OCI-LY3 (cell line): ENCODE measurements at regions not wholly inside any gene's neighbourhood (a gene's known extent, or its start where the extent isn't known, plus 50 kb on each side); places are given as distances from the start of the nearest gene placed in this dataset.
"Not testable (repeated sequence)": the region's sequence is repeated elsewhere in the genome, so short reads cannot be mapped to it uniquely, and the experiment has no call there.

ENCODE experiments used
- H2AFZ ChIP-seq: fragments of 200-600, 300-600 bp; shearing (Covaris generic); 2 replicates; pipeline ENCODE4 v1.6.0; 2014; ENCODE audit warnings: antibody characterized with exemption, low read depth, low read length
- H3K27ac ChIP-seq: fragments of 200-600, 300-600 bp; sonication (generic); 2 replicates; pipeline ENCODE4 v1.5.1; 2014; ENCODE audit warnings: mild to moderate bottlenecking, low read length, moderate library complexity, mixed read lengths
- H3K27me3 ChIP-seq: fragments of 200-600, 300-600 bp; sonication (generic); 2 replicates; pipeline ENCODE4 v1.6.1; 2014; ENCODE audit warnings: low read depth, low read length, mixed read lengths
- H3K36me3 ChIP-seq: fragments of 200-600, 300-600 bp; sonication (generic); replicated peaks from 2 replicates; pipeline ENCODE3; 2014; ENCODE audit warnings: low read depth, low read length, mixed read lengths
- H3K4me1 ChIP-seq: fragments of 300-600, 200-600 bp; sonication (generic); 2 replicates; pipeline ENCODE4 v1.6.1; 2014; ENCODE audit warnings: low read length, mixed read lengths
- H3K4me2 ChIP-seq: fragments of 200-600, 300-600 bp; sonication (generic); 2 replicates; pipeline ENCODE4 v1.6.1; 2014; ENCODE audit warnings: low read length, mixed read lengths
- H3K4me3 ChIP-seq: fragments of 300-600, 200-600 bp; sonication (generic); 2 replicates; pipeline ENCODE4 v1.5.1; 2014; ENCODE audit warnings: antibody characterized with exemption, mild to moderate bottlenecking, low read length, moderate library complexity
- H3K79me2 ChIP-seq: fragments of 300-600, 200-600 bp; shearing (Covaris generic); 2 replicates; pipeline ENCODE4 v1.6.1; 2014; ENCODE audit warnings: mild to moderate bottlenecking, low read length, mixed read lengths
- H3K9ac ChIP-seq: fragments of 300-600, 200-600 bp; shearing (Covaris generic); 2 replicates; pipeline ENCODE4 v1.6.0; 2014; ENCODE audit warnings: mild to moderate bottlenecking, low read length, moderate library complexity
- H3K9me3 ChIP-seq: fragments of 200-600, 300-600 bp; shearing (Covaris generic); 2 replicates; pipeline ENCODE4 v1.6.1; 2014; ENCODE audit warnings: low read length, mixed read lengths; ENCODE audit not compliant: insufficient read depth
- H4K20me1 ChIP-seq: fragments of 200-600, 300-600 bp; sonication (generic); 2 replicates; pipeline ENCODE4 v1.6.1; 2016; ENCODE audit warnings: low read length, mixed read lengths; ENCODE audit not compliant: insufficient read depth

GRCh38 chr11:49282125-49282524 lies 73.7 kb upstream of the FOLH1 start:
- H3K9me3 ChIP-seq, H3K27me3 ChIP-seq, H3K4me1 ChIP-seq, H3K4me2 ChIP-seq, H4K20me1 ChIP-seq, H3K27ac ChIP-seq, H3K9ac ChIP-seq, H3K79me2 ChIP-seq, H3K36me3 ChIP-seq, H3K4me3 ChIP-seq, H2AFZ ChIP-seq: not testable (repeated sequence)

- not testable (repeated sequence) for H3K4me1 ChIP-seq, H3K27me3 ChIP-seq, H3K79me2 ChIP-seq, H3K9me3 ChIP-seq, H3K4me3 ChIP-seq, H3K27ac ChIP-seq, H2AFZ ChIP-seq, H3K36me3 ChIP-seq, H3K4me2 ChIP-seq, H3K9ac ChIP-seq, H4K20me1 ChIP-seq
These were observed 69.5 kb upstream of the FOLH1 start for GRCh38 chr11:49277951-49278350.
